PC-3 (cell line): ENCODE measurements at regions not wholly inside any gene's neighbourhood (a gene's known extent, or its start where the extent isn't known, plus 50 kb on each side); places are given as distances from the start of the nearest gene placed in this dataset.

Source experiments
- ATAC-seq: fragments of 200-7000 bp; cut with Tn5 transposase; 2 replicates; pipeline ENCODE4 v1.9.1; 2020; ENCODE audit warnings: mild to moderate bottlenecking, moderate library complexity
- BruUV-seq: library from RNA; stranded (reverse); fragments of 400-500 nt; replicated peaks from 2 replicates; lab custom pipeline; 2021; lab: Mats Ljungman, UMichigan
- CTCF ChIA-PET: fragments of 300-600 bp; sonication (Branson Sonifier 250); formaldehyde crosslinking; loops from one replicate; lab custom pipeline; 2022; ENCODE audit warnings: antibody characterized with exemption; lab: Charles Lee
- POLR2A ChIA-PET: fragments of 300-600 bp; sonication (Branson Sonifier 250); formaldehyde crosslinking; loops from one replicate; lab custom pipeline; 2022; ENCODE audit warnings: antibody characterized with exemption; ENCODE audit not compliant: unreplicated experiment; lab: Charles Lee
- DNase-seq: peaks from one replicate; pipeline ENCODE4 v3.0.0-alpha.2; 2015
- H2AFZ ChIP-seq: fragments of 300-600 bp; sonication (generic); 2 replicates; pipeline ENCODE4 v1.6.0; 2016; ENCODE audit warnings: antibody characterized with exemption, low read length
- H3F3A ChIP-seq: fragments of 300-600 bp; sonication (generic); one replicate; pipeline ENCODE4 v1.6.0; 2017; ENCODE audit warnings: antibody characterized with exemption, low read length, control low read depth, mild to moderate bottlenecking; ENCODE audit not compliant: unreplicated experiment
- H3K27ac ChIP-seq: fragments of 300-600 bp; sonication (generic); 2 replicates; pipeline ENCODE4 v1.5.1; 2016; ENCODE audit warnings: mild to moderate bottlenecking, low read length
- H3K27me3 ChIP-seq: fragments of 300-600 bp; sonication (generic); 2 replicates; pipeline ENCODE4 v1.6.1; 2016; ENCODE audit warnings: low read length, mixed read lengths
- H3K36me3 ChIP-seq: fragments of 300-600 bp; sonication (generic); 2 replicates; pipeline ENCODE4 v1.6.1; 2016; ENCODE audit warnings: low read depth, mixed run types, low read length, mixed read lengths
- H3K4me1 ChIP-seq: fragments of 300-600 bp; sonication (generic); 2 replicates; pipeline ENCODE4 v1.5.1; 2016; ENCODE audit warnings: low read length; ENCODE audit not compliant: insufficient read depth
- H3K4me2 ChIP-seq: fragments of 300-600 bp; sonication (generic); 2 replicates; pipeline ENCODE4 v1.6.0; 2016; ENCODE audit warnings: low read length
- H3K4me3 ChIP-seq: fragments of 300-600 bp; sonication (generic); 2 replicates; pipeline ENCODE4 v1.5.1; 2016; ENCODE audit warnings: mild to moderate bottlenecking, low read length, mixed read lengths
- H3K79me2 ChIP-seq: fragments of 300-600 bp; sonication (generic); 2 replicates; pipeline ENCODE4 v1.6.1; 2017; ENCODE audit warnings: low read length, mixed read lengths
- H3K9ac ChIP-seq: fragments of 300-600 bp; sonication (generic); 2 replicates; pipeline ENCODE4 v1.6.0; 2016; ENCODE audit warnings: mild to moderate bottlenecking, low read length
- H3K9me2 ChIP-seq: fragments of 300-600 bp; sonication (generic); replicated peaks from 2 replicates; pipeline ENCODE4 v1.6.1; 2016; ENCODE audit warnings: mixed run types, low read length, mixed read lengths
- H3K9me3 ChIP-seq: fragments of 300-600 bp; sonication (generic); 2 replicates; pipeline ENCODE4 v1.6.1; 2016; ENCODE audit warnings: low read length, mixed read lengths
- H4K20me1 ChIP-seq: fragments of 300-600 bp; sonication (generic); 2 replicates; pipeline ENCODE4 v1.6.1; 2016; ENCODE audit warnings: low read length, mixed read lengths
- CTCF ChIP-seq: fragments of 300-600 bp; sonication (generic); conservative IDR thresholded peaks from 2 replicates; pipeline ENCODE4 v1.5.1; 2017; ENCODE audit warnings: antibody characterized with exemption, low read depth, mild to moderate bottlenecking, low read length
- EZH2 ChIP-seq: fragments of 300-600 bp; sonication (generic); IDR thresholded peaks from one replicate; pipeline ENCODE4 v1.6.1; 2017; ENCODE audit warnings: antibody characterized with exemption, mild to moderate bottlenecking, low read length; ENCODE audit not compliant: unreplicated experiment
- EZH2phosphoT487 ChIP-seq: fragments of 300-600 bp; sonication (generic); IDR thresholded peaks from 2 replicates; pipeline ENCODE4 v1.6.1; 2018; ENCODE audit warnings: mild to moderate bottlenecking, antibody characterized with exemption, low read length, borderline replicate concordance
- intact Hi-C: fragments of 100-400 bp; cut with micrococcal nuclease; formaldehyde crosslinking; loops from 2 replicates; pipeline ENCODE4 v1.9.0; 2023

GRCh38 chr7:153628825-153629224, 423.4 kb upstream of the DPP6 start:
- intact Hi-C loops = no loop called here
- H3K27ac ChIP-seq = no peak overlapping the region
- no peaks in the 10 kb centered on the region for H3F3A ChIP-seq
- no peak for TF ChIP-seq EZH2phosphoT487
- TF ChIP-seq CTCF = no peak
- TF ChIP-seq EZH2 = no peak
- ChIA-PET CTCF (no interaction called here), POLR2A (no interaction called here)
- ATAC-seq = no peak
- no peak overlapping the region for H3K4me3 ChIP-seq
- no peaks in the 10 kb centered on the region for H3K9me2 ChIP-seq
- no peak overlapping the region for H3K9ac ChIP-seq
- H3K4me1 ChIP-seq = no peaks in the 10 kb centered on the region
- no peaks in the 10 kb centered on the region for H3K79me2 ChIP-seq
- DNase-seq = no peak
- no peaks in the 10 kb centered on the region for H3K27me3 ChIP-seq
- H3K36me3 ChIP-seq = no peaks in the 10 kb centered on the region
- no peak overlapping the region for H3K4me2 ChIP-seq
- H4K20me1 ChIP-seq = no peaks in the 10 kb centered on the region
- no TSS peak for BruUV-seq
- H3K9me3 ChIP-seq = 0 out of 2 replicates have a peak, but pooled peaks cover 2% of the 10 kb centered on the region
- H2AFZ ChIP-seq = no peak overlapping the region

DNA sequence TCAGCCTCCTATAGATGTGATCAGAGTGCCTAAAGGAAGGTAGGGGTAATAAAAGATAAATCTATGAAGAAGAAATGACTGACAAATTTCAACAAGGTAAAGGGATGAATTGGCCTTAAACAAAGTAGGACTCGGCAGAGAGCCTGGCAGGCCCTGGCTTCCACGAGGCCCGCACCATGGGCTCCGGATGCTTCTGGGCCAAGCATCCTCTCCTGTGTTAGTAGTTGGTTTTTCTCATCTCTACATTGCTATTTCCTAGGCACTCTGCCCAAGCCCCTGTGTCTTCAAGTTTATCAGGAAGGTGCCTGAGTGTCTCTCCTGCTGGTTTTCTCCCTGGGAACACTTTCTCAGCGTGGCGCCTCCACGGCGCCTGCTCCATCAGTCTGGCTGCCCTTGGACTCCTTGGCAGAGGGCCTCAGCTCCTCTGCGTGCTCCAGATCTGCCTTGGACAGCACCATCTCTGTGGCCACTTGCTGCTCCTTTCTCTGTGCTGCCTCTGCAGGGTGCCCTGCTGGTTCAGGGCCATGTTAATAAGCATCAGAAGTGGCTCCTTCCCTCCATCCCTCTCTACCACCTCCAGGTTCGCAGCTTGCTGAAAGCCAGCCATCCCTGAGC, 413.3 kb upstream of the DPP6 start:
- no peaks in the 10 kb centered on the region for H3K9me2 ChIP-seq
- H2AFZ ChIP-seq = no peak overlapping the region
- no peak overlapping the region for H3K9ac ChIP-seq
- no peaks in the 10 kb centered on the region for H3K79me2 ChIP-seq
- no peaks in the 10 kb centered on the region for H3K9me3 ChIP-seq
- H4K20me1 ChIP-seq = no peaks in the 10 kb centered on the region
- no peak overlapping the region for H3K4me3 ChIP-seq
- no TSS peak for BruUV-seq
- DNase-seq (no peak), ATAC-seq (no peak)
- no peaks in the 10 kb centered on the region for H3K4me1 ChIP-seq
- no peak for TF ChIP-seq EZH2
- TF ChIP-seq CTCF = no peak
- no peak for TF ChIP-seq EZH2phosphoT487
- no peaks in the 10 kb centered on the region for H3K27me3 ChIP-seq
- no peaks in the 10 kb centered on the region for H3F3A ChIP-seq
- CTCF ChIA-PET = no interaction called here
- no peak overlapping the region for H3K4me2 ChIP-seq
- H3K36me3 ChIP-seq = no peaks in the 10 kb centered on the region
- POLR2A ChIA-PET = no interaction called here
- no peak overlapping the region for H3K27ac ChIP-seq
- intact Hi-C loops = no loop called here

DNA sequence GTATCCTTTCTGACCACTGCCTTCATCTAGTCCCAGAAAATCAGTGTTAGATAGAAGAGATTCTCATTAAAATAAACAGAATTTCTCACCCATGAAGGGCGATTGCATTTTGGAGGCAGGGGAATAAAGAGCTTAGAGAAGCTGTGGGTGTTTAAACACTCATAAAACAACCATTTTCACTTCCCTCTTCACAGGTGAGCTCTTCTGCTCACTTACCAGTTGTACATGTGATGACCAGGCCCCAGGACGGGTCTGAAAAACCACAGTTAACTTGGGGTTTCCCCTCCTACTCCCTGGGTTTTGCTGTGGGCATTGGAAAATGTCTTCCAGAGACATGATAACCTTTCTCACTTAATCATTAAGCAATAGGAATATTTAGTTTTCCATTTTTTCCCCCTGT, 411.6 kb upstream of the DPP6 start:
- Histone ChIP-seq H3K4me1 (no peaks in the 10 kb centered on the region), H3K9me3 (no peaks in the 10 kb centered on the region), H3K9ac (no peak overlapping the region), H4K20me1 (no peaks in the 10 kb centered on the region), H3K4me2 (no peak overlapping the region), H3K9me2 (no peaks in the 10 kb centered on the region), H3K79me2 (no peaks in the 10 kb centered on the region), H3K27ac (no peak overlapping the region), H2AFZ (no peak overlapping the region), H3K4me3 (no peak overlapping the region), H3K27me3 (no peaks in the 10 kb centered on the region), H3F3A (no peaks in the 10 kb centered on the region), H3K36me3 (no peaks in the 10 kb centered on the region)
- CTCF ChIA-PET = no interaction called here
- BruUV-seq = no TSS peak
- intact Hi-C loops = no loop called here
- ATAC-seq = no peak
- DNase-seq = no peak
- TF ChIP-seq CTCF (no peak), EZH2phosphoT487 (no peak), EZH2 (no peak)
- POLR2A ChIA-PET = no interaction called here
